ENCODE measurements at regions not wholly inside any gene's neighbourhood (a gene's known extent, or its start where the extent isn't known, plus 50 kb on each side); places are given as distances from the start of the nearest gene placed in this dataset.
A peak's percentile ranks its signal among the peaks of the same experiment; 100 is the strongest.

DNA sequence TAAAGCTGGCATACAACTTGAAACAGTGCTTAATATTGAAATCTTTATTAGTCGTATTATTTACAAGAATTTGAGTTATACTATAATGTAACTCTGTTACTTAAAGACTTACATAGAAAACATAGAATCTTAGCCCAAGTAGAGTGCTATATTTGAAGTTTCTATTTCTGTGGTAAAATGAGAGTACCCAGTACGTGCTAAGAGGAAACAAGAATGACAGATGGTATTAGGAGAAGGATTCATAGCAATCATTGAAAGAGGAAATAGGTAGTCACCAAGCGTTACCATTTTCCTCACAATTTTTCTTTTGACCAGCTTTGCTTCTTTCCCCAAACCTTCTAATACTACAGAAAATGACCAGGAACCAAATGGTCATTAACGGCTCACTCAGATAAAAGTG is 412.1 kb upstream of the GRIA3 start:
- DNase-seq (ENCODE audit: low read depth), result no peak

DNA sequence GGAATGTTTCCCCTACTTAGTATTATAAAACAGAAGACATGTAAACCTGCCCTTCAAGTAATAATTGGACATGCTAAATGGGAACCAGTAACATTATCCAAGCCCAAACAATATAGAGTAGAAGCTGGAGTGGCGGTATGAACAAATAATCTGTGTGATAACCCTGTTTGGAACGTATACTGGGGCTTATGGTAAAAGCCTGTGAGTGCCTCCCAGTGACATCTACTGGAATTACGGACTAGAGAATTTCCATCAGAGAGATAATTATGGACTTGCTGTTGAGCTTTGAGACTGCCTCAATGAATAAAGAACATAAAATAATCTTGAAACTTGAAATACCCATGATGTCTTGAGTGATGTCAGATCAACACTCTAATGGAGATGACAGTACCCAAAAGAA is 406.3 kb upstream of the GRIA3 start:
- no peak for DNase-seq (ENCODE audit: low read depth)

DNA sequence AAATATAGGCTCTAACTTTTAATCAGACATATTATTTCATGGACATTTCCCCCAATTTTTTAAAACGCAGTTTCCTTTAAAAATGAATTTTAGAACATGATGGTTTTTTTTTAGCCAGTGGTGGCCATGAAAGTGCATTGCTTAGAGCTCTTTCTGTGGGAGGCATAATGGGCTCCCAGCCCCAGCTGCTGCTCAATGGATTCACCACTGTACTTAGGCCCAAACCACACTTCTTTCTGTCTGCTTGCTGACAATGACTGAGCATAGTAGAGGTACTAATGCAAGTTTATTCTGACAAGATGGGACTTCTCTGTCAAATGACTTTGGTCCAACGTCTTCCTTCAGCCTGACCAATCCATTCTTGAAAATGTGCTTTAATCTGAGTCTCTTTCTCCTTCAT is 400.2 kb upstream of the GRIA3 start:
- DNase-seq (ENCODE audit: low read depth), result no peak

DNA sequence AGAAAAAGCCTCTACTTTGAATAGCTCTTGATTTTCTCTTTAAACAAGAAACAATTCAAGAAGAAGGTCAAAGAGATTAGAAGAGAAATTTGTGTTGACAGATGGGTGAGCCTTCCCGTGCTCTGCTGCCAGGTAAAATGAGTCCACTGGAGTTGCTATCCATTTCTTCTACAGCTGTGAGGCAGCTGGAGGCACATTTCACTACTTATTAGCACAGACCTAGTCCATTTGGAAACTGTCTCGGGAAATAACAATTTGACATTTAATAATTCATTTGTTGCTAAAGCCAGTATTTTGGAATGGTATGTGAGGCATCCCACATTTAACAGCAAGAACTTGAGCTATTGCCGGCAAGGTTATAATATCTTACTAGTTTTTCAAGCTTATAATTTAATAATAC is 396.8 kb upstream of the GRIA3 start:
- DNase-seq (ENCODE audit: low read depth), result no peak

DNA sequence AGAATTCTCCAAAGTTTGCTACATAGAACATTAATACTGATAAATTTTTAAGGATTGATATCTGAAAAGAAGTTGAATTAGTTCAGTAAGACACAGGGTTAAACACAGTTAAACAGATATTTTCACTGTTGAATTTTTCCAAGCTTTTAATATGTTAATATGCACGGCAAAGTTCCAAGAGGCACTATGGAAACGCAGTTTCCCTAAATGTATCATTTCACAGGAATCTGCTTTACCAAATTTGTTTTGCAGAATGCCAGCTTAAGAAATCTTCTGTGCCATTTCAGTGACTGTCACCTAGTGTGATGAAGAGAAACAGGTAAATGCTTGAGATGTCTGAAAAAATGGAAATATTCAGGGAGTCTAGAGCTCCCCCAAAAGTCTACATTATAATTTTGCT is 395.9 kb upstream of the GRIA3 start:
- no peak for DNase-seq (ENCODE audit: low read depth)

DNA sequence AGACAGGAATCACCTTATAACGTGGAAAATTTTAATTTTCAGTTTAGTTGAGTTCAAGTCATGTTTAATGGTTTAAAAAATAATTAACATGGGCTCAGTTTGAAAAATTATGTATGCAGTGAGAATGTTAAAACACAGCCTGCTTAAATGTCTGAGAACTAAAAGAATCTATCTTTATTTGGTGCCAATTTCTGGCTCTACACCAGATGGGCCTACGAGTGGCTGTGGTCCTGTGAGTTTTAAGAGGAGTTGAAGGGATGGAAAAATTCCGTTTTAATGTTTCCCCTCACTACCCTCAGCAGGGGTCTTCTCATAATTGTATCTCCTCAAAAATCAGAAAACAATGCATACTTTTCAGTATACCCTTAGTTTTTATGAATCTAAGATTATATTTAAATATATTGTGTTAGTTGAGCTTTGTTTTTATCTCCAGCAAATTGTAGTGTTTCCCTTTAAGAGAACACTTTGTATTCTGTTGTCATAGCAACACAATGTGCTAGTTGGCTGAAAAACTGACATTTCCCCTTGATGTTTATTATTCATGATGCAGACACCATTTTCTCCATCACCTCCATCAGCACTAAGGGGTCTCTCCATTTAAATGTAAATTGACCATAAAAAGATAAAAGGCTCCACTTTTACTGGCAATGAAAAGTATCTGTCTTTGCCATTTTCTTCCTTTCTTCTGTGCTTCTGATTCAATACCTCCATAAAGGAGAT is 393.5 kb upstream of the GRIA3 start:
- DNase-seq (ENCODE audit: low read depth), result no peak

DNA sequence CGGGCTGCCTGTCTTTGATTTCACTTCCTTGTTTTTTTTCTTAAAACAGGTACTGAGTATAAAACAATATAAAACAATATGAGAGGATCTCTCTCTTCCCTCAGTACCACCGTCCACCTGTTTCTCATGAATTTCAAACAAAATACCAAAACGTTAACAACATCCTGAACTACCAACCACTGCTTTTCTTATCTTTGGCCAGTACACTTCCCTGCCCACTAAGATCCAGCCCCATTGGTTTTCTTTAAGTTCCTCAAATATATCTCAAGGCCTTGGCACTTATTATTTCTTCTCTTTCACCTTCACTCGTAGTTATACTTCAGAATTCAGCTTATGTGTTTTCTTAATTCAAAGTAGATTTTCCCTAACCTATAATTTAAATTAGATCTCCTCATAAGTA is 370.2 kb upstream of the GRIA3 start:
- no peak for DNase-seq (ENCODE audit: low read depth)

DNA sequence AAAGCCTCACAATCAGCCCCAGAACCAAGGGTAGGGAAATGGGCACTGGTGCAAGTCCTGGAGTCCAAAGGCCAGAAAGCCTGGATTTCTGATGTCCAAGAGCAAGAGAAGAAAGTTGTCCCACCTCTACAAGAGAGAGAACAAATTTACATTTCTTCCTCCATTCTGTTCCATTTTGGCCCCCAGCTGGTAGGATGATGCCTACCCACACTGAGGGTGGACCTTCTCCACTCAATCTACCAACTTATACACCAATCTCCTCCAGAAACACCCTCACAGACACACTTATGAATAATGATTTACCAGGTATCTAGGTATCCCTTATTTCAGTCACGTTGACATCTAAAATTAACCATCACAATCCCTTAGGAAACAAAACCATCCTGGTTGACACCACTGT is 367.8 kb upstream of the GRIA3 start:
- no peak for DNase-seq (ENCODE audit: low read depth)

DNA sequence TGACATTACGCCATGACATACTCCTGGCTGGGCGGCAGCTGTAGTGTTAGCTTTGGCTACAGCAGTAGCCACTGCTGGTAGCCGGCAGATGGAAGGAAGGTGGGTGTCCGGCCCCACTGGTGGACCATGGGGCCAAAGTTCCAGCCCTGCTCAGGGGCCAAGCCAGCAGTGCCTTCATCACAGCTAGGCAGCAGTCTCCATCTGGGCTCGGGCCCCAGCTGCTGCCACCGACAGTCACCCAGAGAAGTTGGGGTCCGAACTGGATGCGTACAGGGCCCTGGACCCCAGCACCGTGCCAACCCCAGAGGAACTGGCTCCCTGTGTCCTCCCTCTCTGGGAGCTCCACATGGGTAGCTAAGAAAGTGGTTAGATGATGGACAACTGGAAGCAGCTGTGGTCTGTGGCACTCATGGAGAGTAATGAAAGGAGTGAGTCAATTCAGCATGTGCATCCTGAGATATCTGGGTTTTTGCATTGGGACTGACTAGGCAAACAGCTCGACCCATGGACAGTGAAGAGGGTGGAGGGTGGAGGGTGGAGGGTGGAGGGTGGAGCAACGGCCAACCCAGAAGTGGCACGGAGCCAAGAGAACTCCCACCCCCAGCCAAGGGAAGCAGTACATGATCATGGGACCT is 366.6 kb upstream of the GRIA3 start:
- DNase-seq (ENCODE audit: low read depth), result no peak

DNA sequence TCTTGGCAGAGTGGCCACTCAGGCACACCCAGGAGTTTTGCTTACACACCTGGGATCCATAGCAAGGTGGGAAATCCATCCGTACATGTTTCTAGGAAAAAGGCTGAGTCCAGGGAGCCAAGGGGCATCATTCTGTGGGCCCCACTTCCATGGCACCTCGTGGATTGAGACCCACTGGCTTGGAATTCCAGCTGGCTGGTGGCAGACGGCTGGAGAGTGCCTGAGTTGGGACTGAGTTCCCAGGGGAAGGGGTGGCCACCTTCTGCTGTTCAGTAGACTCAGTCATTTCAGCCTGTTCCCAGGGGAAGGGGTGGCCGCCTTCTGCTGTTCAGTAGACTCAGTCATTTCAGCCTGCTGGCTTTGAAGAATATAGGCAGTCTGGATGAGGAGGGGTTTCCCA is 366.0 kb upstream of the GRIA3 start:
- DNase-seq (ENCODE audit: low read depth), result no peak

DNA sequence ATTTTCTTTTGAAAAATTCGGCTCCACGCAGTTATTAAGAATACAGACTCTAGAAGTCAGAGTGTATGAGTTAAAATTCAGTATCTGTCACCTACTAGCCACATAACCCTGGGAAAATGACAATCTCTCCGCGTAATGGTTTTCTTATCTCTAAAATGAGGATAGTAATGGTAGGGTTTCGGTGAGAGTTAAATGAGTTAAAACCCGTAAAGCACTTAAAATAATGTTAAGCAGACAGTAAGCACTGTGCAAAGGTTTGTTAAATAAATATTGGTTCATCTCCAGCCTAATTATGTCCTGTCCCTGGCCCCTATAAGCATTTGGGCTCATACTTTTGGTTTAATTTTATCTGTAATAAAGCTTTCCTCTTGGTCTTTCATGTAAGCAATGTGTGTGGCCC is 350.8 kb upstream of the GRIA3 start:
- no peak for DNase-seq (ENCODE audit: low read depth)

DNA sequence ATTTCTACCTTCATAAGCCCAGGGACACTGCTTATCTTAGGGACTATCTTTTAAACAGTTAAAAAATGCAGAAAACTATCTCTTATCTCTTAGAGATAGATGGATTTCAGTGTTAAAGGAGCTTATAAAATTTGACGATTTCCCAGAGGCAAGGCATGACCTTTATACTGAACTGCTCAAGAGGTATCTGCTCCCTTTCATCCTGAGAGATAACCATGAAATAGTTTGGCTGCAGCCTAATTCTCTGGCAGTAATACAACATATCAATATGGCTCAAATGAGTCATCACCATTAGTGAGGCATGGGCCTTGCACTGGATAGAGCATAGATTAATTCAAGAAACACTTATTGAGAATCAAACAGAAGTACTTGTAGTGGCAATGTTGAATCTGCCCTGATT is 348.2 kb upstream of the GRIA3 start:
- DNase-seq (ENCODE audit: low read depth), result no peak

DNA sequence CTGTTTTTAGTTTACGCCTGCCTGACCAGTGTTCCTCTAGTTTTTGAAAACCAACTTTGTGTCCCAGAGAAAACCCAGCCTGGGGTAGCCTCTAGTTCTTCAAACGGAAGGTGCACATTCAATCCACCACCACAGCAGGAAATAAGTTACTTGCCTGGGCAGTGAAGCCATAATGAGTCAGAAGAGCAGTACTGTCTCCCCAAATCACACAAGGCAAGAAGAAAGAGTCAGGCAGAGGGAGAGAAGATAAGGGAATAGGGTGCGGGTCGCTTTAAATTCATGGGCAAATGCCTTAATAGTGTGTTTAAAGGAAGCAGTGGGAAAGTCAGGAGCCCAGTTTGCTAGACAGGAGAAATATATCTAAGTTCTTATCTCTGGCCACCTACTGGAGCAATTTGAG is 333.8 kb upstream of the GRIA3 start:
- DNase-seq (ENCODE audit: low read depth), result no peak

DNA sequence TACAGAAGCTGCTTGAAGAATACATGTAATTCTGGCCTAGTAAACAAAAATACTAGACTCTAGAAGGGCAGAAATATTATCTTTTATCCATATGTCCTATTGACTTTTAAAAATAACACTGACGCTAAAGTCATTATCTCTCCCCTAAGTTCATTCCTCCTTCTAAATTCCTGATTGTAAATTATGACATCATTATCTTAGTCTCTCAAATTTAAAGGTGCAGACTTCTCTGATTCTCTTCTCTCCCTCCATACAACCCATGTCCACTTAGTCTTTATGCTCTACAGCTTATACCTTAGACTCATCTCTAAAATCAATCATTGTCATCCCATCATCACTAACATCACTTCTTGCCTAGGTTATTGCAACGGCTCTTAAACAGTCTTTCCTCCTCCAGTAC is 327.9 kb upstream of the GRIA3 start:
- no peak for DNase-seq (ENCODE audit: low read depth)

DNA sequence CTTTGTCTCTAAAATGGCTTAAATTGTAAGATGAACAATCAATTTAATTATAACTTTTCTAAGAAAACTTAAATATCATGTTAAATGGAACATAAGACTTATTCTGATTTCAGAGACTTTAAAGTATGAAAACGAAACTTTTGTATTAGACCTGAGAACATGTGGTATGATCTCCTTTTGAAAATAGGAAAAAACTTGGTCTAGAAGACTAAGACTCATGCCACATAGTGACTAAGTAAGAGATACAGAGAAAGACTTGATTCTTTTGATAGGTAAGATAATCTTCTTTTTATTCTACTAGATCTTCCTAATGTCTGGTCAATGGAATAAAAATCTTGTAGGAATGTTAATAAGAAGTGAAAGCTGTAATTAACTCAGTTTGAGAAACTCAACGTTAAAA is 326.3 kb upstream of the GRIA3 start:
- no peak for DNase-seq (ENCODE audit: low read depth)

DNA sequence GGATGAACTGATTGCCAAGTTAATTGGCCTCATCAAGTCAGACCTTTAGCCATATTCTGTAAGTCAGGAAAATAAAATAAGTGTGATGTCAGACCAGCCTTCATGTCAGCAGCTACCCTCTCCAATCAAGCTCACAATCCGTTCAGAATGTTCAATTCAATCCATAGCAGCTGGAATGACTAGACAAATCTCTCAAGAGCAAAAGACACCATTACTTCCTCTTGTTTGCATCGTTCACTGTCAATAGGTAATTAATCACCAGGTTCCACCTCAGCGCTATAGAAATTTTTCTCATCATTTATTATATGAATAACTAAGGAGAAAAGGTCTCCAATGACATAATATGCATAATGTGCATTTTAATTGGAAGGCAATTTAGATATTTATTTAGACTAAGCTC is 321.0 kb upstream of the GRIA3 start:
- no peak for DNase-seq (ENCODE audit: low read depth)

DNA sequence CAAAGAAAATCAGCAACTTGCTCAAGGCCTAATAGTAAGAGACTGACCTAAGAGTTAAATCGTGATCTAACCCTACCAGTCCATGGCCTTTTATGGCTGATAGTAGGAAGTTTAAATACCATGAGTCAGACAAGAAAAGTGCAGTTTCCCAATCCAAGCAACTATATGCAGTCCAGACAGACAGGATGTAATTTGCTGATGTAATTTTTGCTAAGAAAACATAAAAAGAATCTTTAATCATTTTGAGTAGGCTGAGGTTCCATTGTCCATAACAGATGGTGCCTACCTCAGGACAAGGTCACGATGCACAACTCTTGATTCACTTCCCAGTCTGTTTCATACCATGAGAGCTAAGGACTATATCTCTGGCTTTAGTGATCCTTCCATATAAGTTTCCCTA is 317.5 kb upstream of the GRIA3 start:
- peak; percentile 71 for DNase-seq (ENCODE audit: low read depth)

DNA sequence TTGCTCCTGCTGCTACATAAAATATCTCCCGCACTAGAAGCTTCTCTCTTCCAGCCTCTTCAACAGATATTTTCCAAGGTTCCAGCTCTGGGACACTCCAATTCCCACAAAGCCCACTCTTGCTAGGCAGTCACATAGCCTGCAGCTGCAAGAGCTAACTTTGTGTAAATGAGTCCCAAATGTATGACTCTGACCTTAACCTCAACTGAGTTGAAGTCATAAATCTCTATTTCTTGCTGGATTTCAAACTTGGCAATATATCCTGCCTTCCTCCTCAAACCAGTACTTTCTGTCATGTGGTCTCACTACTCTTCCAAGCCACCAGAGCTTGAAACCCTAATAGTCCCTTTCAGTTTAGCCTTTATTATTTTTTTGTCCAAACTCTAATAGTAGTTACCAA is 315.4 kb upstream of the GRIA3 start:
- DNase-seq (ENCODE audit: low read depth), result no peak

DNA sequence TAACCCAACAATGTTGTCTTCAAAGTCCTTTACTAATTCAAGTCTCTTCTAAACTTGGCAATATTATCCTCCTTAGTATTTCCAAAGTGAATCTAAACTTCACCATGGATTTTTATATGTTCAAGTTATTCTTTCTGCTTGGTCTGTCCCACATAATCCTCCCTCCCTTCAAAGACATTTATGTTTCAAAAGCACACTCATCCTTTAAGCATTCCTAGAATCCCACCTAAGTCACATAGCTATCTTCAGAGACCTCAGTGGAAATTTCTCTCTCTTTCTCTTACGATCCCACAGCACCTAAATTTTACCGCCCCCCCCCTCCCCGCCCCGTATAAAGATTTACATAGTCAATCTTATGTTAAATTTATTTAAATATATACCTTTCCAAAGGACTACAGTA is 314.9 kb upstream of the GRIA3 start:
- DNase-seq (ENCODE audit: low read depth), result no peak

DNA sequence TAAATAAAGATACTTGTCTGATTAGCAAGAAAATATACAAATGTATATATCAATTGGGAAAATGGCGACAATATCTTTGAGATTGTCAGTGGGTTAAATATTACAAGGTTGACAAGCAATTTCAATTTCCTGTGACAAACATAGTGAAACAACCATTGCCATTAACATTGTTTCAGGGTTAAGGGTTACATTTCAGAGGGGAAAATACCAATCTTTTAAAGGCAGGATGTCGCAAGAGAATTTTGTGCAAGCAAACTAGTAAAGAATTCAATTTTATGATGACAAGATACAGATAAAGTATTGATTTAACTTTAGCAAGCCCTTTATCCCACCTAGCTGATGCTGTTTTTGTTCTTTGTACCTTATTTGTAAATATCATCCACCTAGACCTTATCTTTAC is 305.8 kb upstream of the GRIA3 start:
- no peak for DNase-seq (ENCODE audit: low read depth)

DNA sequence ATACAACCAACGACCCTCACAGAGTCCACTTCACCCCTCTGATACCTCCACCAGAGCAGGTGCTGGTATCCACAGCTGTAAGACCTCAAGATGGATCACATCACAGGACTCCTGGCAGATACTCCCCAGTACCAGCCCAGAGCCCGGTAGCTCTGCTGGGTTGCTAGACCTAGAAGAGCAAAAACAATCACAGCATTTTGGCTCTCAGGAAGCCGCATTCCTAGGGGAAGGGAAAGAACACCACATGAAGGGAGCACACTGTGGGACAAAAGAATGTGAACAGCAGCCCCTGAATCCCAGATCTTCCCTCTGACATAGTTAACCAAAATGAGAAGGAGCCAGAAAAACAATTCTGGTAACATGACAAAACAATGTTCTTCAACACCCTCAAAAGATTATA is 303.1 kb upstream of the GRIA3 start:
- no peak for DNase-seq (ENCODE audit: low read depth)

DNA sequence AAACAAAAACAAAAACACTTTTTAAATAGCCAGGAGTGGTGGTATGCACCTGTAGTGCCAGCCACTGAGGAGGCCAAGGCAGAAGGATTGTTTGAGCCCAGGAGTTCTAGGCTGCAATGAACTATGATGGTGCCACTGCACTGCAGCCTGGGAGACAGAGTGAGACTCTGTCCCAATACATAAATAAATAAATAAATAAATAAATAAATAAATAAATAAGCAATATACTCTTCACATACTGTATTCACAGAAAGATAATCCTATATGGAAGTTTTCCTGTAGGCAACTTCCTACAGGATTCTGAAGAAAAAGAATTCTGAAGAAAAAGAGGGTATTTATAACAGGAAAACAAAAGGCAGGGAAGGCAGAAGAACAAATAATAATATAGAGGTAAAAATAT is 293.3 kb upstream of the GRIA3 start:
- no peak for DNase-seq (ENCODE audit: low read depth)

DNA sequence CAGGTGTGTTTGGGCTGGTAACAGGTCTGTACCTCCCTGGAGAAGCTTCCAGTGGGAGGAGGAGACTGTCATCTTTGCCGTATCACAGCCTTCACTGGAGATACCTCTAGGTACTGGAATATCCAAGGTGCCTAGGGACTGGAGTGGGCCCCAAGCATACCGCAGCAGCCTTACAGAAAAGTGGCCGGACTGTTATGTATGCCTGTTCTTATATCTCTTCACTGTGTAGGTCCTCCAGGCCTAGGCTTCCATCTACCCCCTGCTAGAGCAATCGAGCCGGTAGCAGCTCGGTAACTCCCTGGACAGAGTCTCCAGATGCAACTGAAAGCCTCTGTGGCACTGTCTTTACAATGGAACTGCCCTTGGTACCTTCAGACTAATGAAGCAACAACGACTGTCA is 277.4 kb upstream of the GRIA3 start:
- no peak for DNase-seq (ENCODE audit: low read depth)

DNA sequence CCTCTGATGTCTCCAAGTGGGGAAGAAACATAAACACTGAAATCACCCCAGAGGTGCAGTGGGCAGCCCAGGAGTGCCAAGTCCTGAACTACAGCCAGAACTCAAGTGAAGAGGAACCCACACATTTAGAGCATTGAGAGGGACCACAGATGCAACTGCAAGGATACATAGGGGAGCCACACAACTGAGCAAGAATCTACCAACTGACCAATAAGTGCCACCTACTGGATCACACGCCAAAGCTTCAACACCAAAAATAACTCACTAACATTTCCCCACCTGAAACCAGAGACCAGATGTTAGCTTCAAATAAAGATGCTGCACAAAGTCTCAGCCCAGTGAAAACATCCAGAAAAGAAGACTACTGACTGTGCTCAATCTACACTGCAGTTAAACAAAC is 276.7 kb upstream of the GRIA3 start:
- no peak for DNase-seq (ENCODE audit: low read depth)
